SK-N-SH (cell line): ENCODE measurements at regions not wholly inside any gene's neighbourhood (a gene's known extent, or its start where the extent isn't known, plus 50 kb on each side); places are given as distances from the start of the nearest gene placed in this dataset.

ENCODE experiments used
- CTCF ChIA-PET: fragments of 300-600, 350-600 bp; formaldehyde crosslinking; extraction: SDS; loops from one replicate; lab custom pipeline; 2021; lab: Yijun Ruan, JAX
- POLR2A ChIA-PET: fragments of 350-600 bp; sonication (Branson Sonifier 250); formaldehyde crosslinking; extraction: SDS; loops from one replicate; lab custom pipeline; 2020; ENCODE audit warnings: antibody characterized with exemption, inconsistent platforms; lab: Yijun Ruan, JAX
- DNase-seq: peaks from one replicate; pipeline ENCODE4 v3.0.0; 2012
- H2AFZ ChIP-seq: fragments of 200-600 bp; sonication (generic); 2 replicates; pipeline ENCODE4 v1.8.1; 2016; ENCODE audit warnings: antibody characterized with exemption, mild to moderate bottlenecking, low read depth
- H3F3A ChIP-seq: fragments of 200-600 bp; sonication (generic); replicated peaks from 2 replicates; pipeline ENCODE3; 2016; ENCODE audit warnings: antibody characterized with exemption, mild to moderate bottlenecking; ENCODE audit not compliant: insufficient read depth
- H3K27ac ChIP-seq, 2 experiments: fragments of 200-500 bp in 1 of 2; fragments of 200-600 bp in 1 of 2; sonication (Bioruptor generic) in 1 of 2; sonication (generic), shearing (Covaris generic) in 1 of 2; 2 replicates each; pipeline versions ENCODE4 v1.5.1 to v1.6.1; 2014 to 2016; ENCODE audit warnings: low read depth in 2 of 2, inconsistent platforms in 1 of 2, low read length in 1 of 2, mild to moderate bottlenecking in 1 of 2, mixed read lengths in 1 of 2
- H3K27me3 ChIP-seq: fragments of 200-600 bp; sonication (generic), shearing (Covaris generic); 2 replicates; pipeline ENCODE4 v1.6.1; 2016; ENCODE audit warnings: mixed run types; ENCODE audit not compliant: insufficient read depth
- H3K36me3 ChIP-seq, 2 experiments: fragments of 200-500 bp in 1 of 2; fragments of 200-600 bp in 1 of 2; sonication (Bioruptor generic) in 1 of 2; sonication (generic) in 1 of 2; replicated peaks in 1 of 2; 2 replicates each; pipeline versions ENCODE3 to v1.5.1; 2014 to 2016; ENCODE audit warnings: low read length in 1 of 2, mild to moderate bottlenecking in 1 of 2; ENCODE audit not compliant: insufficient read depth in 2 of 2, control insufficient read depth in 1 of 2
- H3K4me1 ChIP-seq, 2 experiments: fragments of 200-500 bp in 1 of 2; fragments of 200-600 bp in 1 of 2; sonication (Bioruptor generic) in 1 of 2; sonication (generic), shearing (Covaris generic) in 1 of 2; 2 replicates each; pipeline versions ENCODE4 v1.5.1 to v1.6.1; 2014 to 2016; ENCODE audit warnings: low read depth in 1 of 2, low read length in 1 of 2, mixed run types in 1 of 2; ENCODE audit not compliant: insufficient read depth in 2 of 2, control insufficient read depth in 1 of 2
- H3K4me2 ChIP-seq: fragments of 200-600 bp; sonication (generic), shearing (Covaris generic); 2 replicates; pipeline ENCODE4 v1.6.1; 2017; ENCODE audit warnings: mixed run types
- H3K4me3 ChIP-seq, 2 experiments: fragments of 200-500 bp in 1 of 2; fragments of 200-600 bp in 1 of 2; sonication (Bioruptor generic) in 1 of 2; sonication (generic), shearing (Covaris generic) in 1 of 2; 2 replicates each; pipeline versions ENCODE4 v1.5.1 to v1.8.1; 2014 to 2016; ENCODE audit warnings: low read depth in 2 of 2, inconsistent platforms in 1 of 2, low read length in 1 of 2, mild to moderate bottlenecking in 1 of 2, mixed read lengths in 1 of 2, moderate library complexity in 1 of 2
- H3K79me2 ChIP-seq: fragments of 200-600 bp; sonication (generic); 2 replicates; pipeline ENCODE4 v1.8.1; 2017; ENCODE audit warnings: mild to moderate bottlenecking; ENCODE audit not compliant: insufficient read depth
- H3K9ac ChIP-seq: fragments of 200-600 bp; sonication (generic); 2 replicates; pipeline ENCODE4 v1.6.1; 2017; ENCODE audit warnings: mixed run types
- H3K9me2 ChIP-seq: fragments of 200-600 bp; sonication (generic); 2 replicates; pipeline ENCODE4 v1.6.1; 2017; ENCODE audit warnings: mixed run types
- H3K9me3 ChIP-seq: fragments of 200-600 bp; sonication (generic); 2 replicates; pipeline ENCODE4 v1.6.1; 2017; ENCODE audit warnings: mixed run types, mild to moderate bottlenecking, moderate library complexity
- H4K20me1 ChIP-seq: fragments of 200-600 bp; sonication (generic); 2 replicates; pipeline ENCODE4 v1.6.1; 2017; ENCODE audit warnings: mild to moderate bottlenecking, mixed run types; ENCODE audit not compliant: insufficient read depth
- ELF1 ChIP-seq: IDR thresholded peaks from 2 replicates; pipeline ENCODE4 v1.4.0; 2012
- EP300 ChIP-seq, 2 experiments: IDR thresholded peaks; 2 replicates each; pipeline versions ENCODE4 v1.4.0 to v1.6.1; 2012; ENCODE audit warnings: borderline replicate concordance in 1 of 2, low read depth in 1 of 2, low read length in 1 of 2
- FOSL2 ChIP-seq: IDR thresholded peaks from 2 replicates; pipeline ENCODE4 v1.4.0; 2012; ENCODE audit warnings: low read depth, mild to moderate bottlenecking, moderate library complexity, borderline replicate concordance
- PBX3 ChIP-seq: IDR thresholded peaks from 2 replicates; pipeline ENCODE4; 2012
- POLR2AphosphoS5 ChIP-seq: IDR thresholded peaks from 2 replicates; pipeline ENCODE4 v1.6.1; 2012; ENCODE audit warnings: low read depth, low read length
- RAD21 ChIP-seq: IDR thresholded peaks from 2 replicates; pipeline ENCODE4 v1.6.1; 2012; ENCODE audit warnings: mild to moderate bottlenecking, low read length
- RCOR1 ChIP-seq: fragments of 150-350 bp; IDR thresholded peaks from 2 replicates; pipeline ENCODE4 v1.6.1; 2017; ENCODE audit warnings: antibody characterized with exemption, low read length
- RFX5 ChIP-seq: IDR thresholded peaks from 2 replicates; pipeline ENCODE4 v1.6.1; 2012; ENCODE audit warnings: mild to moderate bottlenecking, improper control_type of control experiment, low read length
- RXRA ChIP-seq: IDR thresholded peaks from 2 replicates; pipeline ENCODE4 v1.4.0; 2012; ENCODE audit warnings: low read depth, mild to moderate bottlenecking, borderline replicate concordance
- SIN3A ChIP-seq: IDR thresholded peaks from 2 replicates; pipeline ENCODE4 v1.6.1; 2012; ENCODE audit warnings: low read depth, mild to moderate bottlenecking, low read length, moderate library complexity, borderline replicate concordance
- TEAD4 ChIP-seq: IDR thresholded peaks from 2 replicates; pipeline ENCODE4 v1.4.0; 2012; ENCODE audit warnings: mild to moderate bottlenecking, borderline replicate concordance; ENCODE audit not compliant: insufficient read depth
- USF1 ChIP-seq: IDR thresholded peaks from 2 replicates; pipeline ENCODE4 v1.4.0; 2012; ENCODE audit warnings: low read depth, borderline replicate concordance
- YY1 ChIP-seq: IDR thresholded peaks from 2 replicates; pipeline ENCODE4 v1.4.0; 2012; ENCODE audit warnings: low read depth, mild to moderate bottlenecking
- WGBS: methylation state at CpG from one replicate; pipeline ENCODE4 v1.1.6; 2017; ENCODE audit warnings: low lambda C conversion rate; 5-methylcytosine and 5-hydroxymethylcytosine counted together
- TF ChIP-seq, protein P1 (sequence below): IDR thresholded peaks from 2 replicates; pipeline ENCODE4 v1.6.1; 2012; ENCODE audit warnings: mild to moderate bottlenecking, low read depth, low read length, moderate library complexity

DNA sequence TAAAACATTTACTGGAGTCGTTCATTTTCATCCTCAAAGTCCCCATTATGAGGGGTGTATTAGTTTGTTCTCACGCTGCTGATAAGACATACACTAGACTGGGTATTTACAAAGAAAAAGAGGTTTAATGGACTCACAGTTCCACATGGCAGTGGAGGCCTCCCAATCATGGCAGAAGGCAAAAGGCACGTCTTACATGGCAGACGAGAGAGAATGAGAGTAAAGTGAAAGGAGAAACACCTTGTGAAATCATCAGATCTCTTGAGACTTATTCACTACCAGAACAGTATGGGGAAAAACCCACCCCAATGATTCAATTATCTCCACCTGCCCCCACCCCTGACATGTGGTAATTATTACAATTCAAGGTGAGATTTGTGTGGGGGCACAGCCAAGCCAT lies 830.4 kb upstream of the RGS18 start:
- no peak for DNase-seq
- H3K27ac ChIP-seq: no peak overlapping the region
- TF ChIP-seq RFX5 (no peak), FOSL2 (no peak), RXRA (no peak), PBX3 (no peak), POLR2AphosphoS5 (no peak), SIN3A (no peak), TEAD4 (no peak), RAD21 (no peak), RCOR1 (no peak), EP300 (IDR thresholded peaks at IDR 0.05; ENCODE audit: borderline replicate concordance in 1 of 2, low read depth in 1 of 2, low read length in 1 of 2) (no peak), USF1 (no peak), ELF1 (no peak)
- TF ChIP-seq, protein P1, sequence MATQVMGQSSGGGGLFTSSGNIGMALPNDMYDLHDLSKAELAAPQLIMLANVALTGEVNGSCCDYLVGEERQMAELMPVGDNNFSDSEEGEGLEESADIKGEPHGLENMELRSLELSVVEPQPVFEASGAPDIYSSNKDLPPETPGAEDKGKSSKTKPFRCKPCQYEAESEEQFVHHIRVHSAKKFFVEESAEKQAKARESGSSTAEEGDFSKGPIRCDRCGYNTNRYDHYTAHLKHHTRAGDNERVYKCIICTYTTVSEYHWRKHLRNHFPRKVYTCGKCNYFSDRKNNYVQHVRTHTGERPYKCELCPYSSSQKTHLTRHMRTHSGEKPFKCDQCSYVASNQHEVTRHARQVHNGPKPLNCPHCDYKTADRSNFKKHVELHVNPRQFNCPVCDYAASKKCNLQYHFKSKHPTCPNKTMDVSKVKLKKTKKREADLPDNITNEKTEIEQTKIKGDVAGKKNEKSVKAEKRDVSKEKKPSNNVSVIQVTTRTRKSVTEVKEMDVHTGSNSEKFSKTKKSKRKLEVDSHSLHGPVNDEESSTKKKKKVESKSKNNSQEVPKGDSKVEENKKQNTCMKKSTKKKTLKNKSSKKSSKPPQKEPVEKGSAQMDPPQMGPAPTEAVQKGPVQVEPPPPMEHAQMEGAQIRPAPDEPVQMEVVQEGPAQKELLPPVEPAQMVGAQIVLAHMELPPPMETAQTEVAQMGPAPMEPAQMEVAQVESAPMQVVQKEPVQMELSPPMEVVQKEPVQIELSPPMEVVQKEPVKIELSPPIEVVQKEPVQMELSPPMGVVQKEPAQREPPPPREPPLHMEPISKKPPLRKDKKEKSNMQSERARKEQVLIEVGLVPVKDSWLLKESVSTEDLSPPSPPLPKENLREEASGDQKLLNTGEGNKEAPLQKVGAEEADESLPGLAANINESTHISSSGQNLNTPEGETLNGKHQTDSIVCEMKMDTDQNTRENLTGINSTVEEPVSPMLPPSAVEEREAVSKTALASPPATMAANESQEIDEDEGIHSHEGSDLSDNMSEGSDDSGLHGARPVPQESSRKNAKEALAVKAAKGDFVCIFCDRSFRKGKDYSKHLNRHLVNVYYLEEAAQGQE: no peak
- H3K9me2 ChIP-seq: no peaks in the 10 kb centered on the region
- H3K9ac ChIP-seq: no peak overlapping the region
- no peak overlapping the region for H2AFZ ChIP-seq
- CTCF ChIA-PET: no interaction called here
- WGBS: 13% methylated on average over 4 of the region's 4 CpGs
- H3K4me2 ChIP-seq: no peak overlapping the region
- no peaks in the 10 kb centered on the region for H3F3A ChIP-seq
- no peaks in the 10 kb centered on the region for H3K27me3 ChIP-seq
- H3K4me1 ChIP-seq: no peaks in the 10 kb centered on the region
- no peaks in the 10 kb centered on the region for H3K36me3 ChIP-seq
- H3K79me2 ChIP-seq: no peaks in the 10 kb centered on the region
- H4K20me1 ChIP-seq: no peaks in the 10 kb centered on the region
- no peaks in the 10 kb centered on the region for H3K9me3 ChIP-seq
- POLR2A ChIA-PET: no interaction called here
- no peak overlapping the region for H3K4me3 ChIP-seq

DNA sequence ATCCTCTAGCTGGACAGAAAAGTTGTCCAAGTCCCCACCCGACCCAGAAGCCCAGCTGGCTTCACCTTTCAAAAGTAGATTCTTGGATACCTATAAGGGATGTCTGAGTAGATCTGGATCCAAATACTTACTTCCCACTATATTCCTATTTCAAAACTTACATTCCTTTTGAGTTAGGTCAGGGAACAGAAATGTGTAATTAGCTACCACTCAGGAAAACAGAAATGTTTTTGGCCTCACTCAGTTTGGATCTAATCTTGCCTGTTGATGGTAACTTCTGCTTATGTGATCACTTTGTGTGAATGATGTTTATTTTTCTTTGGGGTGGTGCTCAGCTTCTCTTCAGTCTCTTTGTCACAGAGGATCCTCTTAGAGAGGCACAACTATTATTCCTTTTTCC lies 814.4 kb upstream of the RGS18 start:
- TF ChIP-seq, protein P1: no peak
- TF ChIP-seq YY1 (no peak), RCOR1 (no peak)
- TF ChIP-seq, all 33 proteins: peak for 0
- Histone ChIP-seq H4K20me1 (no peaks in the 10 kb centered on the region), H3K79me2 (no peaks in the 10 kb centered on the region), H3K9me3 (no peaks in the 10 kb centered on the region), H3K9me2 (no peaks in the 10 kb centered on the region), H3F3A (no peaks in the 10 kb centered on the region), H2AFZ (no peak overlapping the region), H3K9ac (no peak overlapping the region), H3K27ac (no peak overlapping the region), H3K4me3 (no peak overlapping the region), H3K36me3 (no peaks in the 10 kb centered on the region), H3K4me2 (no peak overlapping the region), H3K27me3 (no peaks in the 10 kb centered on the region), H3K4me1 (no peaks in the 10 kb centered on the region)
- ChIA-PET CTCF (no interaction called here), POLR2A (no interaction called here)
- WGBS: 0% methylated on average over 1 of the region's 1 CpG
- DNase-seq: no peak
